GM19395 (cell line): ENCODE measurements at regions not wholly inside any gene's neighbourhood (a gene's known extent, or its start where the extent isn't known, plus 50 kb on each side); places are given as distances from the start of the nearest gene placed in this dataset.
A peak's percentile ranks its signal among the peaks of the same experiment; 100 is the strongest.

Source experiments
- ATAC-seq: cut with Tn5 transposase; IDR thresholded peaks from one replicate; pipeline ENCODE4 v1.9.1; 2021; ENCODE audit warnings: mild to moderate bottlenecking, moderate library complexity; ENCODE audit not compliant: unreplicated experiment

- ATAC-seq, result no peak
Observed at GRCh38 chr4:89665662-89666061, 171.3 kb downstream of the SNCA start.

DNA sequence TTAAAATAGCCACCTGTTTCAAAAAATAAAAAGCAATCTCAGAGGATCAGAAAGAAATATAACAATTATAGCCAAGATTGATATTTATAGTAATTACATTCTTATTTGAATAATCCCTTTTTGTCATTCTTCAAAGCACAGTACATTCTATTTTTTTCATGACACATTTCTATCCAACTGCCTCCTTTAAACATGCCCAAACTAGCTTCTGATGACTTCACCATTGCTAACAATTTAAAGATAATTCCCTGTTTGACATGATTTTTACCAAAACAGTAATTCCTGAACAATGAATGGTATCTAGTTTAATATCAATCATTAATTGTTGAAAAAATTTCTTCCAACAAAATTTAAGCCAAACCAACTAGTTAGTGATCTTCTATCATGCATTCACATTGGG is 172.4 kb downstream of the SNCA start:
- no peak for ATAC-seq

GRCh38 chr4:89661173-89661899 is 175.6 kb downstream of the SNCA start:
- ATAC-seq, result no peak

DNA sequence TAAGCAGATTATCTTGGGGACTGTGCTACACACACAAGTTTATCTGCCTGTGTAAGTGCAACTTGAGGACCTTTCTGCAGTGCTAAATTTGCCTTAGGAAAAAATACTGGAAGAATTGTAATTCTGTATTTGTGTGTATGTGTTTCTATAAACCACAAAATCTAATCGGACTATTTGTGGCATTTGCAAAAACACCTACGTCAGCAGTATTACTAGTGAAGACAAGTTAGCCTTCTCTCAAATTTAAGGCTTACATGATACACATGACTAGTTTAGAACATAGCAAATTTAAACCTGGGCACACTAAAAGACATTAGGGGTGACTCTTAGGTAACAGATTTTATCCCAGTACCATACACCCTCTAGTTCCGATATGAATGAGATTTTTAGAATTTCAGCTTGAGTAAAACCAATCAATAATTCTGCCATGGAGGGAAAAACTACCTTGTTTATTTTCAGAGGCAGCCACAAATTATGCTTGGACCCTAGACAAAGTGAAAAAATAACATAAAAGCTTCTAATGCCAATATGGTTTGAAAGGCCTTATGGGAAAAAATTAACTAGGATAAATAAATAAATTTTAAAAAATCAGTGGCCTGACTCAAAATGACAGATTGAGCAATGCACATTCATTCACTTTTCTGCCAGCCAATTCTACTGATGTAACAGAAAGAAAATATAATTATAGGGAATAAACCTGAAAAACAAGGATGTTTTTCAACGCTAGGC is 176.4 kb downstream of the SNCA start:
- no peak for ATAC-seq

- peak; percentile 88 for ATAC-seq
Observed at GRCh38 chr4:89658701-89659024, 178.3 kb downstream of the SNCA start.

DNA sequence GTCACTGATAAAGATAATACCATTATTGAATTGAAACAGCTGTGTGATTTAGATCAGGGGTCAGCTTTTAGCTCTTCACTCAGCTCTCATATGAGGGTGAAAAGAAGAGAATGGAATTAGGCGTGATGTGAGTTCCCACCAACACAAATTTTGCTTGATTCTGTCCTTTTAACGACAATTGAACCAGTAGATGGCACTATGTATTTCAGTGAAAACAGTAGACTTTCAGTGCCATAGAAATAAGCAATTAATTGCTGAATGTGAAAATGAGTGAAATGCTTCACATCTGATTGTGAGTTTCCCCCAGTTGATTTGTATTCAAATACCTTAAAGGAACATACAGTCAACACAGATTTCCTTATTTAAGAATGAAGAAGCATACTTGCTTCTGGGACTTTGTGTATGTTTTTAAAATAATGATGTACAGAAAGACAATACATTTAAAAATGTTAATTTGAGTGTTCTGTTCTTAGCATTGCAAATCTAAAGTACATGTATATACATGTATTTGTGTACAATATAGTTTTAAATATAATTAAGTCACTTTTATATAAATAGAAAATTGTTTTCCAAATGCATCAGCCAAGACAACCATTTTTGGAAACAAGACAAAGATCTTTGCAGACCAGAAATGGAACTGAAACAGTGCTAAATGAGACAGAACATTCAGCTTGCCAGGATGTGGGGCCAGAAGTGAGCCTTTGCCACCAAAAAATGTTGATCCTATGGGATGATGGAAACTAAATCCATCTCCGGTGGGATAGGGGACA is 178.8 kb downstream of the SNCA start:
- peak; percentile 89 for ATAC-seq

- ATAC-seq, result no peak
Observed at GRCh38 chr4:89653012-89653411, 183.9 kb downstream of the SNCA start.

DNA sequence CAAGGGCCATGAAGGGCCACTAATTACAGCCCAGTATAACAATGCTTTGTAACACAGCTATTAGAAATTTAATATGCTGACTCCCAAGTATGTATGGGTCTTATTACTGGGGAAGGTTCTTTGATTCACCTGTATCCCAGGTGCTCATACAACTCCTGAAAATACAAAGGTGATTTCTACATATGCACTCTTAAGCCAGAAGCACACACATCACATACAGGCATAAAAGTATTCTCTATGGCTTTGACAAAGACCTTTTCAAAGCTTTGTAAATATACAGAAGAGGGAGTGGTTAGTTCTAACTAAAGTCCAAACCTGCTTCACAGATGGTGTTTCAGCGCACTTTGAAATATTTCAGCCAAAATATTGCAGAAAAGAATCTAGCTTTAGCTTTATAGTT is 191.5 kb downstream of the SNCA start:
- ATAC-seq, result no peak

- ATAC-seq, result no peak
Observed at GRCh38 chr4:89641367-89641687, 195.6 kb downstream of the SNCA start.

DNA sequence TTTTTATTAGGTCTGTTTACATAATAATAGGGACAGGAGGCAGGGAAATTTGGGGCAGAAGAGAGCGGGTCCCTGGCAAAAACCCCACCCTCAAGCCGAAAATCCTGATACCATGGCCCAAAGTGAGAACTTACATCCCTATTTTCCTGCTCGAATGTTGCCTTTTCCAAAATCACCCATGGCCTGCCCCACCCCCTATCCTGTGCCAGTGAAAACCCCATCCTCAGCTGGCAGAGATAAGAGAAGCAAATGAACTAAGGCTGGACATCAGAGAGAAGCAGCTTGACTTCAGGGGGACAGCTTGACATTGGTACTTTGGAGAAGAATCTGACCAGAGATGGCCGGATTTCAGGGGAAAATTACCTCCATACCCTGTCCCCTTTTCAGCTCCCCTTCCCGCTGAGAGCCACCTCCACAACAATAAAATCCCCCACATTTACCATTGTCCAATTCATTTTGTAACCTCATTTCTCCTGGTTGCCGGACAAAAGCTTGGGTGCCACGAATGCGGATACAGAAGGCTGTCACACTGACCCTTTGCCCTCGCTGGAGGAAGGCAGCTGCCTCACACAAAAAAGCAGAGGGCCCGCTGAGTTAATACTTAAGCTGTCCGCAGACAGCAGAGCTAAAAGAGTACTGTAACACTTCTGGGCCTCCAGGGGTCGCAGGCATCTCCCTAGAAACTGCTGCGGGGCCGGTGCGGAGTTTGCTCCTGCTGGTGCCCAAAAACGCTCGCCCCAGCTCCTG is 196.2 kb downstream of the SNCA start:
- ATAC-seq, result no peak

DNA sequence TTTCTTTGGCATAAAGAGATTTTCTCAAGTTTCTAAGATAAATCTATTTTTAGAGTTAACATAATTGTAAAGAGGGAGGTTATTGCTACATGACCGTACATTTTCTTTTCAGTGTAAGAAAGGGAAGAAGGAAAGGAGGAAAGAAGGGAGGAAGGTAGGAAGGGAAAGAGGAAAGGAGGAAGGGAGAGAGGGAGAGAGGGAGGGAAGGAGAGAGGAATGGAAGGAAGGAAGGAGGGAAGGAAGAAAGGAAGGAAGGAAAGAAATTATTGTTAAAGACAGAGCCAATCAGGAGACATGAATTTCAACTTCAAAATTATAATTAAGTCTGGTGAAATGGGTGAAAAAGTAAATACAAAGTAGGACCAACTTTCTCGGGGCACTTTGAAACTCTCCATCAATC is 197.6 kb downstream of the SNCA start:
- ATAC-seq, result no peak

GRCh38 chr4:89625599-89626293 is 211.2 kb downstream of the SNCA start:
- ATAC-seq, result no peak

- ATAC-seq, result no peak
Observed at GRCh38 chr4:89619206-89619962, 217.6 kb downstream of the SNCA start.

- ATAC-seq, result no peak
Observed at GRCh38 chr4:89618151-89618550, 218.8 kb downstream of the SNCA start.

GRCh38 chr4:89617317-89617716 is 219.6 kb downstream of the SNCA start:
- no peak for ATAC-seq

DNA sequence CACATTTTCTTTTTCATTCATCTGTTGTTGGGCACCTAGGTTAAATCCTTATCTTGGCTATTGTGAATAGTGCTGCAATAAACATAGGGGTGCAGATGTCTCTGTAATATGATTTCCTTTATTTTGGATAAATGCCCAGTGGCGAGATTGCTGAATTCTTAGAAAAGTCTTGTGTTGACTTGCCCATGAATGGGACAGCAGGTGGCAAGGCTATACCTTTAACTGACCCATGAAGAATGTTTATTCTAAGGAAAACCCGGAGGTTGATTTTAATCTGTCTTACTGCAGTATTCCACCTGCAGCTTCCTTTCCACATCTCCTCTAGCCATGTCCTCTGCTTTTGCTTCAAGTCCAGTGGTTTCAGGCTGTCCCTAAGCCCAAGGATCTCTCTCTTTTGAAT is 220.6 kb downstream of the SNCA start:
- no peak for ATAC-seq

- no peak for ATAC-seq
Observed at GRCh38 chr4:89615051-89615450, 221.9 kb downstream of the SNCA start.

GRCh38 chr4:89614155-89614554 is 222.8 kb downstream of the SNCA start:
- no peak for ATAC-seq

- ATAC-seq, result no peak
Observed at GRCh38 chr4:89610236-89610635, 226.7 kb downstream of the SNCA start.

DNA sequence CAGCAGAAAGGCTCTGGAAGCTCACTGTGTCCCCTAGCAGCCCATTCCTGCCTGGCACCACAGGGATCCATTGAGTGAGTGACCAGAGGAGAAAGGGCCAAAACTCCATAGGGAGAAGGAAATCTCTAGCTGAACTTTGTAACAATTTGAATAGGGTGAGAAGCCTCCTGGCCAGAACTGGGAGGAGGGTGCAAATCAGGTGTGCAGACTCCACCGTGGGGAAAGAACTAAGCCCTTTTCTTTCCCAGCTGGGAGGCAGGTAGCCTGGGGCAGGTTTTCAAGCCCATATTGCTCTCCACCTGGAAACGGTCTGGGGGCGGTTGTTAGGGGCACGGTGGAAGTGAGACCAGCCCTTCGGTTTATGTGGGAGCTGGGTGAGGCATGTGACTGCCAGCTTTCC is 227.2 kb downstream of the SNCA start:
- ATAC-seq, result no peak
